BLaER1 treated with 17β-estradiol and CSF1 and Interleukin-3, amounts not matched to agents 10 nM and 100 nM (cell line): ENCODE measurements at regions not wholly inside any gene's neighbourhood (a gene's known extent, or its start where the extent isn't known, plus 50 kb on each side); places are given as distances from the start of the nearest gene placed in this dataset.

Source experiments
- H3K27ac ChIP-seq, 11 experiments: shearing (Covaris generic); formaldehyde crosslinking; 2 replicates each; pipeline ENCODE4 v1.8.1; 2022
- H3K27me3 ChIP-seq, 11 experiments: shearing (Covaris generic); formaldehyde crosslinking; 2 replicates each; pipeline ENCODE4 v1.8.1; 2022
- H3K36me3 ChIP-seq, 11 experiments: shearing (Covaris generic); formaldehyde crosslinking; 2 replicates each; pipeline ENCODE4 v1.8.1; 2022
- H3K4me1 ChIP-seq, 10 experiments: shearing (Covaris generic); formaldehyde crosslinking; 2 replicates each; pipeline ENCODE4 v1.8.1; 2022
- H3K4me2 ChIP-seq, 11 experiments: shearing (Covaris generic); formaldehyde crosslinking; 2 replicates each; pipeline ENCODE4 v1.8.1; 2022
- H3K4me3 ChIP-seq, 10 experiments: shearing (Covaris generic); formaldehyde crosslinking; 2 replicates each; pipeline ENCODE4 v1.8.1; 2022
- H3K9ac ChIP-seq, 11 experiments: shearing (Covaris generic); formaldehyde crosslinking; 2 replicates each; pipeline ENCODE4 v1.8.1; 2022
- H3K9me3 ChIP-seq, 11 experiments: shearing (Covaris generic); formaldehyde crosslinking; replicated peaks in 1 of 11; 2 replicates each; pipeline ENCODE4 v1.8.1; 2022
- H4K20me1 ChIP-seq, 11 experiments: shearing (Covaris generic); formaldehyde crosslinking; 2 replicates each; pipeline ENCODE4 v1.8.1; 2022
- Cebpa-rat ChIP-seq, 11 experiments: shearing (Covaris generic); IDR thresholded peaks; 2 replicates each; pipeline ENCODE4 v1.8.1; 2022

DNA sequence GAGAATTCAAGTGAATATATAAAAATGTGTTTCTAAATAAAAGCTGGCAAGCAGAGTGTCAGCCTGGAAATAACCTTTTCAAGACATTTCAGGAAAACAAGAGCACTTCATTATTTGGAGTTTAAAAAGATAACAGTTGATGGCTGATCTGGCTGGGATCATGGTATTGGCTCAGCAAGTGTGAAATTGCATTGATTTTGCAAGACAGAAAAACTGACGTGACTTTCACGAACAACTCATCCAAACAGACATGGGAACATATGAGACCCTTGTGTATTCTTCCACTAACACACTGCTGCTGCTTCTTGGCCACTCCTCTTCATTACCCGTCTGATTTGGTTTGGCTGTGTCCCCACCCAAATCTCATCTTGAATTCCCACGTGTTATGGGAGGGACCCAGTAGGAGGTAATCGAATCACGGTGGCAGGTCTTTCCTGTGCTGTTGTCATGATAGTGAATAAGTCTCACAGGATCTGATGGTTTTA lies 108.5 kb downstream of the RAB18 start:
- peaks cover 0 to 10% (median 0%) of the 10 kb centered on the region in 11 experiments; a peak in 3 of 22 replicates for H3K9me3 ChIP-seq
- H3K4me1 ChIP-seq: peaks cover 0 to 13% (median 8%) of the 10 kb centered on the region in 10 experiments; a peak in 10 of 20 replicates
- H3K27ac ChIP-seq: no peak overlapping the region
- no peak overlapping the region for H3K4me2 ChIP-seq
- H4K20me1 ChIP-seq: no peaks in the 10 kb centered on the region
- no peak for TF ChIP-seq Cebpa-rat (IDR thresholded peaks at IDR 0.05)
- no peaks in the 10 kb centered on the region for H3K27me3 ChIP-seq
- no peak overlapping the region for H3K9ac ChIP-seq
- no peak overlapping the region for H3K4me3 ChIP-seq
- H3K36me3 ChIP-seq: no peaks in the 10 kb centered on the region

DNA sequence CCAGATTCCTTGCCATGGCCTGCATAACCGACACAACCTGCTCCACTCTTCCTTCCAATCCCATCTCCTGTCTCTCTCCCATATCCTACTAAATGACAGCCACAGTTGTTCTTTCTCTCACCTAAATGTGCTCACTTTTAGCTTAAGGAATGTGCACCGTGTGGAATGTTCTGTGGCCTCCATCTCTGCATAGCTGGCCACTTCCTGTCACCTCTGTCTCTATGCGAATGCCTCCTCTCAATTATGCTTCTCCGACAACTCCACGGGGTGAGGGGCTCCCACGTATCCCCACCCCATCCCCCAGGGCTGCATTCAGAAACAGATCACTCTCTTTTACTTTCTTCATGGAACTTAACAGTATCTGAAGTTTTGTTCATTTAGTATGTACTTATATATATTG lies 110.7 kb downstream of the RAB18 start:
- H3K27ac ChIP-seq: no peak overlapping the region
- no peak overlapping the region for H3K4me3 ChIP-seq
- TF ChIP-seq Cebpa-rat (IDR thresholded peaks at IDR 0.05): no peak
- no peaks in the 10 kb centered on the region for H4K20me1 ChIP-seq
- H3K4me1 ChIP-seq: no peaks in the 10 kb centered on the region; a peak in 1 of 20 replicates
- no peaks in the 10 kb centered on the region for H3K27me3 ChIP-seq
- H3K36me3 ChIP-seq: no peaks in the 10 kb centered on the region
- H3K9ac ChIP-seq: no peak overlapping the region
- peaks cover 0 to 24% (median 13%) of the 10 kb centered on the region in 11 experiments; a peak in 12 of 22 replicates for H3K9me3 ChIP-seq
- no peak overlapping the region for H3K4me2 ChIP-seq

- Histone ChIP-seq H3K4me2 (no peak overlapping the region), H4K20me1 (no peaks in the 10 kb centered on the region), H3K9me3 (peaks cover 0 to 16% (median 13%) of the 10 kb centered on the region in 11 experiments; a peak in 11 of 22 replicates), H3K9ac (no peak overlapping the region), H3K27ac (no peak overlapping the region), H3K27me3 (no peaks in the 10 kb centered on the region), H3K4me1 (peaks cover 0 to 12% (median 6%) of the 10 kb centered on the region in 10 experiments; a peak in 11 of 20 replicates), H3K36me3 (no peaks in the 10 kb centered on the region), H3K4me3 (no peak overlapping the region)
- TF ChIP-seq Cebpa-rat (IDR thresholded peaks at IDR 0.05): no peak
Observed at GRCh38 chr10:27618036-27618615, 114.0 kb downstream of the RAB18 start.

DNA sequence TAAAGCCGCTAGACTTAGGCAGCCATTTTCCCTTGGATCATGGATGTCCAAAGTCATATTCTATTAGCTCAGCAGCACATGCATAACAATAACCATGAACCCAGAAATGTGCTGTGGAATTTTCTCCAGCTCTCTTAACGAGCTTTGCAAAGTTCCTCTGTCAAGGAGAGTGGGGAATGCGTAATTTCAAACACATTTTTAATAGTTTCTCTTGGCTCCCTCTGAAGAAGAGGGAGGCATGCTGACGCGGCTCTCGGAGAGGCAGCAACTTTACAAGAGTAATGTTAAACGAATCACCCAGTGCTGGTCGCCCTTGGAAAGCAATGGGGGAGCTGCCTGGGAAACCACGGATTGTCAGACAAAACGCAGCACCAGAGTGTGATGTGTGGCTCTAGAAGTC lies 114.8 kb downstream of the RAB18 start:
- Histone ChIP-seq H3K9me3 (peaks cover 0 to 16% (median 13%) of the 10 kb centered on the region in 11 experiments; a peak in 12 of 22 replicates), H3K4me1 (peaks cover 3 to 14% (median 8%) of the 10 kb centered on the region in 10 experiments; a peak in 19 of 20 replicates), H3K4me2 (no peak overlapping the region), H3K27me3 (no peaks in the 10 kb centered on the region), H4K20me1 (no peaks in the 10 kb centered on the region), H3K27ac (no peak overlapping the region), H3K36me3 (no peaks in the 10 kb centered on the region), H3K9ac (no peak overlapping the region), H3K4me3 (no peak overlapping the region)
- TF ChIP-seq Cebpa-rat (IDR thresholded peaks at IDR 0.05): no peak

- no peaks in the 10 kb centered on the region for H3K36me3 ChIP-seq
- no peak overlapping the region for H3K27ac ChIP-seq
- H3K4me3 ChIP-seq: no peak overlapping the region
- no peaks in the 10 kb centered on the region for H3K27me3 ChIP-seq
- no peak overlapping the region for H3K4me2 ChIP-seq
- H3K9me3 ChIP-seq: peaks cover 0 to 16% (median 13%) of the 10 kb centered on the region in 11 experiments; a peak in 12 of 22 replicates
- H4K20me1 ChIP-seq: no peaks in the 10 kb centered on the region
- no peak for TF ChIP-seq Cebpa-rat (IDR thresholded peaks at IDR 0.05)
- peaks cover 6 to 18% (median 11%) of the 10 kb centered on the region in 10 experiments; a peak in 19 of 20 replicates for H3K4me1 ChIP-seq
- H3K9ac ChIP-seq: no peak overlapping the region
Observed at GRCh38 chr10:27619329-27619728, 115.2 kb downstream of the RAB18 start.

DNA sequence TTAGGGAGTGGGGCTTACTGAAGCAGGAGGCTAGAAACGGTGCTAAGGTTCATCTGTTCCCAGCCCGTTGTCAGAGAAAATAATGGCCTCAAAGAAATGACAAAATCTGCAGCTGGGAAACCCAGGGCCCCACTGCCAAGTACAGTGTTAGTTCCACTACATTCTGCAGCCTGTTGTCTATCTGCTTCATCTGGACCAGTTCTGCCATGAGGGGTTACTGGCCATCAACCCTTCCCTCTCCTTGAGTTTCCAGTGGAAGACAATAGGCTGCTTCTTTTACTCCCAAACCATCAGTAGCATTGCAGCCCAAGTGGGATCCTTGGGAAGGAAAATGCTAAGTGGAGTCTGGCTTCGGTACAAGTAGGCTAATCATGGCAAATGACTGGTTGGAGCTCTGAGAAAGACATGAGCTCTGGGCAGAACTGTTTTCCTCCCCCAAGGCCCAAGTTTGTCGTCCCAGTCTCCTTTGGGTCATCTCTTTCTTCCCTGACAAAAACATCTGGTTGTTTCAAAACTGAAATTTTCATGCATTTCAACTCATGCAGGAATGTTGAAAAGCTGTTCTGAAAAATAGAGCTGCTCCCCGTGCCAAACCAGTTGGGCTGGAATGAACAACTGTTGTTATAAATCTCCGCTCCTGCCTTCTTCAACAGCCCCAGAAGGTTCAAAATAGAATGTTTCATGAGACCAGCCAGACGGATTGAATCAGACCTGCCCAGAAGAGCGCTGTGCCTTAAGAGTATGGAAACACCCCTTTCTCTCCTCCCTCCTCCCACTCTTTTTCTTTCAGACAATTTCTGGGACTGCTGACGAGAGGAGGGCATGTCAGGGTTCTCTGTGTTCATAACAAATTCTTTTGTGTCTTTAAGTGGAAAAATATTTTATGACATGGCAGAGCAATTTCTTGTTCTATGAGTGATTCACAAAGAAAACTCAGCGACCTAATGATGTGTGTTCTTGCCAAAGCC lies 116.6 kb downstream of the RAB18 start:
- H3K4me1 ChIP-seq: peaks cover 20 to 32% (median 25%) of the 10 kb centered on the region in 10 experiments
- no peak overlapping the region for H3K4me2 ChIP-seq
- H4K20me1 ChIP-seq: no peaks in the 10 kb centered on the region
- H3K27me3 ChIP-seq: 0 out of 22 replicates have a peak, but pooled peaks cover 0 to 2% (median 0%) of the 10 kb centered on the region in 11 experiments
- H3K4me3 ChIP-seq: no peak overlapping the region
- H3K9ac ChIP-seq: no peak overlapping the region
- H3K9me3 ChIP-seq: peaks cover 0 to 16% (median 13%) of the 10 kb centered on the region in 11 experiments; a peak in 12 of 22 replicates
- no peaks in the 10 kb centered on the region for H3K36me3 ChIP-seq
- H3K27ac ChIP-seq: no peak overlapping the region
- TF ChIP-seq Cebpa-rat (IDR thresholded peaks at IDR 0.05): no peak

GRCh38 chr10:27621461-27621860 lies 117.4 kb downstream of the RAB18 start:
- Histone ChIP-seq H3K36me3 (no peaks in the 10 kb centered on the region), H3K27ac (no peak overlapping the region), H4K20me1 (no peaks in the 10 kb centered on the region), H3K9ac (no peak overlapping the region), H3K4me3 (no peak overlapping the region), H3K4me2 (no peak overlapping the region), H3K27me3 (0 out of 22 replicates have a peak, but pooled peaks cover 0 to 2% (median 0%) of the 10 kb centered on the region in 11 experiments), H3K9me3 (peaks cover 0 to 16% (median 13%) of the 10 kb centered on the region in 11 experiments; a peak in 12 of 22 replicates), H3K4me1 (peaks cover 21 to 36% (median 28%) of the 10 kb centered on the region in 10 experiments)
- no peak for TF ChIP-seq Cebpa-rat (IDR thresholded peaks at IDR 0.05)

GRCh38 chr10:27622596-27622995 lies 118.5 kb downstream of the RAB18 start:
- Histone ChIP-seq H3K9me3 (peaks cover 0 to 16% (median 13%) of the 10 kb centered on the region in 11 experiments; a peak in 12 of 22 replicates), H3K27me3 (0 out of 22 replicates have a peak, but pooled peaks cover 0 to 2% (median 0%) of the 10 kb centered on the region in 11 experiments), H3K27ac (peak overlapping the region in 4 of 11 experiments; percentile 29 to 60 (median 54); a peak in 7 of 22 replicates), H3K4me1 (peaks cover 21 to 36% (median 28%) of the 10 kb centered on the region in 10 experiments), H3K9ac (no peak overlapping the region), H3K4me2 (peak overlapping the region in 8 of 11 experiments; percentile 0 to 65 (median 54); a peak in 15 of 22 replicates), H3K36me3 (no peaks in the 10 kb centered on the region), H4K20me1 (no peaks in the 10 kb centered on the region), H3K4me3 (no peak overlapping the region)
- 0 out of 22 replicates have a peak, but pooled peaks of 1 of the 11 experiments have one; percentile 16 for TF ChIP-seq Cebpa-rat (IDR thresholded peaks at IDR 0.05)
